ENCODE measurements at regions not wholly inside any gene's neighbourhood (a gene's known extent, or its start where the extent isn't known, plus 50 kb on each side); places are given as distances from the start of the nearest gene placed in this dataset.

DNA sequence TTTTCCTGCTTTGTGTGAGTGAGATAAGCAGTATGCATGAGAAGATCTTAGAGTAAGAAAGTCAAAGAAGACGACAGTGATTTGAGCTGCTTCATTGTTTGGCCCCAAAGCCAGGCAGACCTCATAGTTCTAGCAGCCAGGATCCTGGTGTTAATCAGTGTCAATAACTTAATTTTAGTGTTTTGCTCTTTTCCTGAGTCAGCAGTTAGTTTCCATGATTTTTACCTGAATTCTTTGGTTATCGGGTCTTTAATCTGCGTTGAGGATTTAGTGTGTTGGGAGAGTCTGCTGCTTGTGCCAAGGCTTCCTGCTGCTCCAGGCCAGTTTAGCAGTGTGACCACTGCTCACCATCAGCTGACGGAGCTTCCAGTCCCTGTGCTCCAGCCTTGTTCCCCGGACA, 241.6 kb upstream of the SOX5 start:
- H3K9ac ChIP-seq (ENCODE audit: low read length in 3 of 3) = no peak overlapping the region
- DNase-seq (no peak), FAIRE-seq (no peak)
- H3K4me1 ChIP-seq (ENCODE audit: control insufficient read depth in 2 of 3, insufficient read depth in 2 of 3, low read depth in 1 of 3, low read length in 3 of 3) = no peaks in the 10 kb centered on the region
- no peak overlapping the region for H3K4me3 ChIP-seq (ENCODE audit: low read length in 3 of 3)
- H3K27ac ChIP-seq (ENCODE audit: low read depth in 2 of 2, low read length in 2 of 2) = no peak overlapping the region
- no peaks in the 10 kb centered on the region for H3K27me3 ChIP-seq (ENCODE audit: control insufficient read depth, insufficient read depth, low read length)
- intact Hi-C loops (cut with DNase I) = no loop called here
- no peaks in the 10 kb centered on the region for H3K9me3 ChIP-seq (ENCODE audit: control insufficient read depth in 2 of 3, insufficient read depth in 1 of 3, low read length in 3 of 3)
- H3K36me3 ChIP-seq (ENCODE audit: control insufficient read depth in 2 of 3, insufficient read depth in 3 of 3, low read length in 3 of 3) = no peaks in the 10 kb centered on the region
- no peak for TF ChIP-seq CTCF (IDR thresholded peaks at IDR 0.05; ENCODE audit: borderline replicate concordance, extremely low read depth, insufficient read depth)

DNA sequence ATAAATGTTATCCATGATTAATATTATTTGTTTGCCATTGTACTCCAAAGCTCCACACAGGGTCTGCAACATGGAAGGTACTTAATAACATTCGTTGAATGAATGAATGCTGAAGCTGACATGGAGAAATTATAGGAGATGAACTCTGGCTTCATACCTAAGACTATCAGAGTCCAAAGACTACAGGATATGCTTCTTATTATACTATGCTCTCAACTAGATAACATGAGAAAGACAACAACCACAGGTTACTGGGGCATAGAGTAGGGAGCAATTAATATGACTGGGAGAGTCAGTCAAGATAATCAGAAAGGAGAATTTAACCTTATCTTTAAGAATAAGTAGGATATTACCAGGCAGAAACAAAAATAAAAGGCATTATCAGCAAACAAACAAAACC, 236.3 kb upstream of the SOX5 start:
- H3K27me3 ChIP-seq (ENCODE audit: control insufficient read depth, insufficient read depth, low read length) = no peaks in the 10 kb centered on the region
- H3K9me3 ChIP-seq (ENCODE audit: control insufficient read depth in 2 of 3, insufficient read depth in 1 of 3, low read length in 3 of 3) = no peaks in the 10 kb centered on the region
- intact Hi-C loops (cut with DNase I) = no loop called here
- no peak overlapping the region for H3K4me3 ChIP-seq (ENCODE audit: low read length in 3 of 3)
- DNase-seq = no peak
- no peaks in the 10 kb centered on the region for H3K36me3 ChIP-seq (ENCODE audit: control insufficient read depth in 2 of 3, insufficient read depth in 3 of 3, low read length in 3 of 3)
- no peak for FAIRE-seq
- no peak overlapping the region for H3K27ac ChIP-seq (ENCODE audit: low read depth in 2 of 2, low read length in 2 of 2)
- no peaks in the 10 kb centered on the region for H3K4me1 ChIP-seq (ENCODE audit: control insufficient read depth in 2 of 3, insufficient read depth in 2 of 3, low read depth in 1 of 3, low read length in 3 of 3)
- TF ChIP-seq CTCF (IDR thresholded peaks at IDR 0.05; ENCODE audit: borderline replicate concordance, extremely low read depth, insufficient read depth) = no peak
- no peak overlapping the region for H3K9ac ChIP-seq (ENCODE audit: low read length in 3 of 3)

DNA sequence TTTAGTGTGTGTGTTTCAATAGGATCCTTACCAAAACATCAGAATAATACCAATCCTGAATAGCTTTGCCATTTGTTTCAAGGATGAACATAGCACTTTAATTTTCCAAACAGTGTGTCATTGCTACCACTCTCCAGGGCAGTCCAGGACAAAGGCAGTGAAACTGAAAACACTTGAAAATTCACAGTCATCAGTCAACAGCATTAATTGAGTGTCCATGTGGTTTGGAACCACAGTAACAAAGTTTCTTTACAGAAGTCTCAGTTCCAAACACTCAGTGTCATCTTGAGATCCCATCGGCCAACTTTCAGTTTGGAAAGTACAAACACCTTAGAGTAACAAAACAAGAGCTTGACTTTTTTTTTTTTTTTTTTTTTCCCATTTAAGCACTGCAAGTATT, 228.4 kb upstream of the SOX5 start:
- Histone ChIP-seq H3K27ac (ENCODE audit: low read depth in 2 of 2, low read length in 2 of 2) (no peak overlapping the region), H3K27me3 (ENCODE audit: control insufficient read depth, insufficient read depth, low read length) (no peaks in the 10 kb centered on the region), H3K36me3 (ENCODE audit: control insufficient read depth in 2 of 3, insufficient read depth in 3 of 3, low read length in 3 of 3) (no peaks in the 10 kb centered on the region), H3K4me1 (ENCODE audit: control insufficient read depth in 2 of 3, insufficient read depth in 2 of 3, low read depth in 1 of 3, low read length in 3 of 3) (no peaks in the 10 kb centered on the region), H3K4me3 (ENCODE audit: low read length in 3 of 3) (no peak overlapping the region), H3K9ac (ENCODE audit: low read length in 3 of 3) (no peak overlapping the region), H3K9me3 (ENCODE audit: control insufficient read depth in 2 of 3, insufficient read depth in 1 of 3, low read length in 3 of 3) (no peaks in the 10 kb centered on the region)
- intact Hi-C loops (cut with DNase I) = no loop called here
- TF ChIP-seq CTCF (IDR thresholded peaks at IDR 0.05; ENCODE audit: borderline replicate concordance, extremely low read depth, insufficient read depth) = no peak
- FAIRE-seq (no peak), DNase-seq (no peak)

- H3K27me3 ChIP-seq (ENCODE audit: control insufficient read depth, insufficient read depth, low read length) = no peaks in the 10 kb centered on the region
- TF ChIP-seq CTCF (IDR thresholded peaks at IDR 0.05; ENCODE audit: borderline replicate concordance, extremely low read depth, insufficient read depth) = no peak
- no peaks in the 10 kb centered on the region for H3K9me3 ChIP-seq (ENCODE audit: control insufficient read depth in 2 of 3, insufficient read depth in 1 of 3, low read length in 3 of 3)
- no peaks in the 10 kb centered on the region for H3K36me3 ChIP-seq (ENCODE audit: control insufficient read depth in 2 of 3, insufficient read depth in 3 of 3, low read length in 3 of 3)
- no peak overlapping the region for H3K4me3 ChIP-seq (ENCODE audit: low read length in 3 of 3)
- H3K4me1 ChIP-seq (ENCODE audit: control insufficient read depth in 2 of 3, insufficient read depth in 2 of 3, low read depth in 1 of 3, low read length in 3 of 3) = no peaks in the 10 kb centered on the region
- DNase-seq (no peak), FAIRE-seq (no peak)
- intact Hi-C loops (cut with DNase I) = no loop called here
- H3K27ac ChIP-seq (ENCODE audit: low read depth in 2 of 2, low read length in 2 of 2) = no peak overlapping the region
- no peak overlapping the region for H3K9ac ChIP-seq (ENCODE audit: low read length in 3 of 3)
Observed at GRCh38 chr12:24175929-24176328, 226.5 kb upstream of the SOX5 start.

All from kidney (tissue), 13 donors.